H1 (cell line): ENCODE measurements at regions not wholly inside any gene's neighbourhood (a gene's known extent, or its start where the extent isn't known, plus 50 kb on each side); places are given as distances from the start of the nearest gene placed in this dataset.

Experiments used
- CTCF ChIA-PET: fragments of 300-600 bp; sonication (Branson Sonifier 250); formaldehyde crosslinking; loops from one replicate; lab custom pipeline; 2021; ENCODE audit not compliant: partially characterized antibody; lab: Charles Lee
- POLR2A ChIA-PET: fragments of 300-600 bp; sonication (Branson Sonifier 250); formaldehyde crosslinking; loops from one replicate; lab custom pipeline; 2021; ENCODE audit warnings: inconsistent platforms; ENCODE audit not compliant: partially characterized antibody; lab: Charles Lee
- DNase-seq, 2 experiments: peaks; one replicate each; pipeline versions ENCODE4 v3.0.0 to v3.0.0-alpha.2; 2010 to 2022; ENCODE audit warnings: low spot score in 2 of 2, low read depth in 1 of 2, mixed read lengths in 1 of 2
- FAIRE-seq: peaks from 2 replicates; lab custom pipeline; 2011; peaks lifted over from hg19 to GRCh38; lab: Jason Lieb, UNC
- H2AFZ ChIP-seq: 2 replicates; pipeline ENCODE4 v1.8.1; 2012; ENCODE audit warnings: low read length, inconsistent platforms
- H2AK5ac ChIP-seq: 2 replicates; pipeline ENCODE4 v1.6.1; 2013; ENCODE audit warnings: low read depth, low read length
- H2BK120ac ChIP-seq: replicated peaks from 2 replicates; pipeline ENCODE3; 2013; ENCODE audit warnings: low read depth, low read length, inconsistent platforms
- H2BK12ac ChIP-seq: 2 replicates; pipeline ENCODE4 v1.6.1; 2013; ENCODE audit warnings: low read depth, low read length
- H2BK15ac ChIP-seq: 2 replicates; pipeline ENCODE4 v1.6.1; 2013; ENCODE audit warnings: low read length
- H2BK20ac ChIP-seq: 2 replicates; pipeline ENCODE4 v1.6.1; 2013; ENCODE audit warnings: low read length
- H2BK5ac ChIP-seq: 2 replicates; pipeline ENCODE4 v1.6.1; 2013; ENCODE audit warnings: low read depth, low read length
- H3K14ac ChIP-seq: 2 replicates; pipeline ENCODE4 v1.6.1; 2013; ENCODE audit warnings: inconsistent platforms; ENCODE audit not compliant: insufficient read length
- H3K18ac ChIP-seq: 2 replicates; pipeline ENCODE4 v1.6.1; 2013; ENCODE audit warnings: low read length; ENCODE audit errors: extremely low read depth
- H3K23ac ChIP-seq: 2 replicates; pipeline ENCODE4 v1.6.1; 2013; ENCODE audit warnings: inconsistent platforms; ENCODE audit not compliant: insufficient read length
- H3K23me2 ChIP-seq: 2 replicates; pipeline ENCODE4 v1.6.1; 2013; ENCODE audit warnings: low read depth, low read length
- H3K27ac ChIP-seq: 2 replicates; pipeline ENCODE4 v1.6.1; 2011; ENCODE audit warnings: low read depth, low read length, inconsistent platforms
- H3K27me3 ChIP-seq, 4 experiments: replicated peaks in 1 of 4; 1 replicate in 1 of 4; 2 replicates in 3 of 4; pipeline versions ENCODE4 v1.6.1 to v1.8.1; 2011 to 2013; ENCODE audit warnings: low read length in 3 of 4, mild to moderate bottlenecking in 3 of 4, inconsistent platforms in 2 of 4, mixed read lengths in 2 of 4, moderate library complexity in 1 of 4; ENCODE audit not compliant: control insufficient read depth in 3 of 4, insufficient read depth in 3 of 4; ENCODE audit errors: extremely low read depth in 1 of 4
- H3K36me3 ChIP-seq, 4 experiments: 2 replicates each; pipeline versions ENCODE4 v1.6.1 to v1.8.1; 2011 to 2013; ENCODE audit warnings: mild to moderate bottlenecking in 4 of 4, low read length in 3 of 4, moderate library complexity in 2 of 4, control low read depth in 1 of 4, inconsistent platforms in 1 of 4; ENCODE audit not compliant: insufficient read depth in 4 of 4, control insufficient read depth in 2 of 4
- H3K4ac ChIP-seq: replicated peaks from 2 replicates; pipeline ENCODE3; 2013; ENCODE audit warnings: low read length, low read depth, mixed read lengths, inconsistent platforms; ENCODE audit not compliant: insufficient read length
- H3K4me1 ChIP-seq, 4 experiments: replicated peaks in 1 of 4; 1 replicate in 1 of 4; 2 replicates in 3 of 4; pipeline versions ENCODE4 v1.6.1 to v1.8.1; 2011 to 2013; ENCODE audit warnings: low read length in 3 of 4, inconsistent platforms in 2 of 4, mixed read lengths in 1 of 4; ENCODE audit not compliant: insufficient read depth in 4 of 4, control insufficient read depth in 3 of 4
- H3K4me2 ChIP-seq, 2 experiments: 2 replicates each; pipeline versions ENCODE4 v1.6.1 to v1.8.1; 2011 to 2013; ENCODE audit warnings: low read depth in 2 of 2, low read length in 2 of 2, control low read depth in 1 of 2, inconsistent platforms in 1 of 2, mild to moderate bottlenecking in 1 of 2; ENCODE audit not compliant: insufficient read depth in 1 of 2
- H3K4me3 ChIP-seq, 4 experiments: fragments of 200-600, 300-600 bp in 1 of 4; sonication (generic), shearing (Covaris generic), sonication (Bioruptor Twin) in 1 of 4; 2 replicates each; pipeline versions ENCODE4 v1.5.1 to v1.8.1; 2011 to 2016; ENCODE audit warnings: low read length in 4 of 4, low read depth in 3 of 4, control low read depth in 2 of 4, inconsistent platforms in 2 of 4, mild to moderate bottlenecking in 2 of 4, mixed read lengths in 1 of 4, moderate library complexity in 1 of 4; ENCODE audit not compliant: insufficient read depth in 2 of 4; ENCODE audit errors: extremely low read depth in 1 of 4
- H3K56ac ChIP-seq: replicated peaks from 2 replicates; pipeline ENCODE3; 2013; ENCODE audit warnings: low read depth, mild to moderate bottlenecking, mixed read lengths, low read length, inconsistent platforms; ENCODE audit not compliant: insufficient read length
- H3K79me1 ChIP-seq: 2 replicates; pipeline ENCODE4 v1.6.1; 2013; ENCODE audit warnings: low read depth, low read length, control low read depth
- H3K79me2 ChIP-seq, 2 experiments: 2 replicates each; pipeline versions ENCODE4 v1.6.1 to v1.8.1; 2012 to 2013; ENCODE audit warnings: low read length in 2 of 2, mild to moderate bottlenecking in 2 of 2, inconsistent platforms in 1 of 2; ENCODE audit not compliant: insufficient read depth in 2 of 2, control insufficient read depth in 1 of 2
- H3K9ac ChIP-seq, 4 experiments: replicated peaks in 1 of 4; 1 replicate in 1 of 4; 2 replicates in 3 of 4; pipeline versions ENCODE4 v1.6.1 to v1.8.1; 2011 to 2013; ENCODE audit warnings: low read depth in 3 of 4, low read length in 3 of 4, control low read depth in 2 of 4, mild to moderate bottlenecking in 2 of 4, moderate library complexity in 2 of 4, inconsistent platforms in 1 of 4; ENCODE audit errors: extremely low read depth in 1 of 4
- H3K9me3 ChIP-seq, 2 experiments: 2 replicates each; pipeline versions ENCODE4 v1.6.1 to v1.8.1; 2012 to 2013; ENCODE audit warnings: mild to moderate bottlenecking in 2 of 2, moderate library complexity in 2 of 2, control low read depth in 1 of 2, inconsistent platforms in 1 of 2, low read depth in 1 of 2, low read length in 1 of 2, mixed read lengths in 1 of 2; ENCODE audit not compliant: insufficient read depth in 2 of 2
- H4K20me1 ChIP-seq, 2 experiments: replicated peaks in 1 of 2; 2 replicates each; pipeline versions ENCODE3 to v1.8.1; 2011 to 2013; ENCODE audit warnings: inconsistent platforms in 2 of 2, low read length in 2 of 2, mild to moderate bottlenecking in 1 of 2; ENCODE audit not compliant: insufficient read depth in 2 of 2, control insufficient read depth in 1 of 2
- H4K5ac ChIP-seq: 2 replicates; pipeline ENCODE4 v1.6.1; 2013; ENCODE audit warnings: low read length, low read depth, mixed read lengths, inconsistent platforms; ENCODE audit not compliant: insufficient read length
- H4K8ac ChIP-seq: 2 replicates; pipeline ENCODE4 v1.8.0; 2013; ENCODE audit warnings: mild to moderate bottlenecking, moderate library complexity, low read length, inconsistent platforms; ENCODE audit not compliant: insufficient read depth; ENCODE audit errors: extremely low read depth
- H4K91ac ChIP-seq: replicated peaks from 2 replicates; pipeline ENCODE3; 2013; ENCODE audit warnings: low read length, mixed read lengths, inconsistent platforms; ENCODE audit not compliant: insufficient read length
- BRCA1 ChIP-seq: IDR thresholded peaks from 2 replicates; pipeline ENCODE4 v1.6.1; 2012; ENCODE audit warnings: low read depth, low read length, improper control_type of control experiment
- CHD2 ChIP-seq: IDR thresholded peaks from 2 replicates; pipeline ENCODE4 v1.6.1; 2012; ENCODE audit warnings: low read length, improper control_type of control experiment
- CREB1 ChIP-seq: IDR thresholded peaks from 2 replicates; pipeline ENCODE4 v1.6.1; 2012; ENCODE audit warnings: inconsistent platforms
- CTBP2 ChIP-seq: IDR thresholded peaks from 2 replicates; pipeline ENCODE4 v1.7.0; 2011; ENCODE audit warnings: borderline replicate concordance, mild to moderate bottlenecking, moderate library complexity, mixed read lengths, low read length; ENCODE audit not compliant: insufficient read depth, insufficient read length
- POU5F1 ChIP-seq: IDR thresholded peaks from 2 replicates; pipeline ENCODE4 v1.6.1; 2011; ENCODE audit warnings: low read depth, mild to moderate bottlenecking, low read length, moderate library complexity
- RXRA ChIP-seq: IDR thresholded peaks from 2 replicates; pipeline ENCODE4 v1.6.1; 2011; ENCODE audit warnings: low read depth, mild to moderate bottlenecking, low read length, moderate library complexity; ENCODE audit not compliant: insufficient read depth
- SUZ12 ChIP-seq: fragments of 200-600 bp; sonication (generic); IDR thresholded peaks from 2 replicates; pipeline ENCODE4 v1.6.1; 2012; ENCODE audit warnings: mild to moderate bottlenecking, inconsistent platforms, low read length, moderate library complexity, mixed read lengths
- TAF1 ChIP-seq: IDR thresholded peaks from 2 replicates; pipeline ENCODE4 v1.6.1; 2011; ENCODE audit warnings: mild to moderate bottlenecking, low read depth, low read length
- TAF7 ChIP-seq: optimal IDR thresholded peaks from 2 replicates; pipeline ENCODE3; 2011; ENCODE audit warnings: low read depth, mild to moderate bottlenecking, inconsistent platforms, low read length, moderate library complexity, borderline replicate concordance
- TCF12 ChIP-seq: IDR thresholded peaks from 2 replicates; pipeline ENCODE4 v1.6.1; 2011; ENCODE audit warnings: low read depth, mild to moderate bottlenecking, low read length
- TEAD4 ChIP-seq: IDR thresholded peaks from 2 replicates; pipeline ENCODE4 v1.6.1; 2012; ENCODE audit warnings: low read depth, low read length, inconsistent platforms, mixed read lengths
- WGBS, 2 experiments: shearing (Covaris generic) in 1 of 2; methylation state at CpG; one replicate each; pipeline versions ENCODE4 v1.1.6 to v1.1.7; 2013 to 2015; ENCODE audit warnings: low lambda C conversion rate in 2 of 2, mixed read lengths in 2 of 2, inconsistent platforms in 1 of 2, low coverage in 1 of 2, missing lambda C conversion rate in 1 of 2; ENCODE audit not compliant: insufficient replicate concordance in 2 of 2, insufficient coverage in 1 of 2, insufficient read length in 1 of 2; ENCODE audit errors: extremely low coverage in 1 of 2, missing lambda C conversion rate in 1 of 2; 5-methylcytosine and 5-hydroxymethylcytosine counted together

DNA sequence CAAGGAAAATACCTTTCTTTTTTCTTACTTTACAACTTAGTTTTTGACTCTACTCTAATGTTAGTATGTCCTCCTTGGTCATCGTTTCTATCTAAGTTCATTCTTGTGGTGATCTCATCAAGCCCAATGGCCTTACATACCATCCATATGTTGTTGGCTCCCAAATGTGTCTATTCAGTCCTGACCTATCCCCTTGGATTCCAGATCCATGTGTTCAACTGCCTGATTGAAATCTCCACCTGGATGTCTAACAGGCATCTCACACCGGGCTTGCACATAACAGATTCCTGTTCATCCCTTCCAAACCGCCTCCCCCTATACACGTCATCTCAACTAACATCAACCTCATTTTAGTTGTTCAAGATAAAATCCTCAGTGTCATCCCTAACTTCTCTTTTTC, 382.6 kb downstream of the SOX2 start:
- no peaks in the 10 kb centered on the region for H3K23me2 ChIP-seq
- H3K4me3 ChIP-seq = no peak overlapping the region
- H3K4me2 ChIP-seq = no peak overlapping the region
- H4K20me1 ChIP-seq = no peaks in the 10 kb centered on the region
- no peak overlapping the region for H3K14ac ChIP-seq
- H3K79me1 ChIP-seq = no peaks in the 10 kb centered on the region
- no peak overlapping the region for H4K91ac ChIP-seq
- H2AK5ac ChIP-seq = 0 out of 2 replicates have a peak overlapping the region, but pooled peaks have one; percentile 15
- WGBS, 2 experiments = 96 to 100% methylated on average over 2 to 4 of the region's 4 CpGs
- no peaks in the 10 kb centered on the region for H3K27me3 ChIP-seq
- H3K23ac ChIP-seq = no peak overlapping the region
- no peak for FAIRE-seq
- H3K4me1 ChIP-seq = peaks cover 2 to 4% (median 3%) of the 10 kb centered on the region in 4 experiments; a peak in 6 of 7 replicates
- no peaks in the 10 kb centered on the region for H3K79me2 ChIP-seq
- H2BK12ac ChIP-seq = 0 out of 2 replicates have a peak overlapping the region, but pooled peaks have one; percentile 11
- H3K9me3 ChIP-seq = no peaks in the 10 kb centered on the region; a peak in 1 of 4 replicates
- H3K27ac ChIP-seq = no peak overlapping the region
- no peak overlapping the region for H2BK5ac ChIP-seq
- H3K4ac ChIP-seq = no peak overlapping the region
- POLR2A ChIA-PET = no interaction called here
- DNase-seq = no peak
- no peak overlapping the region for H3K18ac ChIP-seq
- no peak overlapping the region for H3K56ac ChIP-seq
- H2BK120ac ChIP-seq = no peak overlapping the region
- no peak overlapping the region for H2BK20ac ChIP-seq
- CTCF ChIA-PET = no interaction called here
- no peaks in the 10 kb centered on the region for H3K36me3 ChIP-seq
- no peak for TF ChIP-seq TAF1
- TF ChIP-seq CREB1 = no peak
- no peak for TF ChIP-seq RXRA
- TF ChIP-seq TCF12 = no peak
- no peak for TF ChIP-seq POU5F1
- no peak for TF ChIP-seq BRCA1
- TF ChIP-seq TAF7 = no peak
- TF ChIP-seq CTBP2 = no peak
- TF ChIP-seq CHD2 = no peak
- TF ChIP-seq SUZ12 = no peak
- TF ChIP-seq TEAD4 = no peak
- H4K8ac ChIP-seq = no peak overlapping the region
- H2BK15ac ChIP-seq = no peak overlapping the region
- H3K9ac ChIP-seq = no peak overlapping the region
- no peak overlapping the region for H2AFZ ChIP-seq
- no peak overlapping the region for H4K5ac ChIP-seq
